NCI-H2196 (cell line): ENCODE measurements at regions not wholly inside any gene's neighbourhood (a gene's known extent, or its start where the extent isn't known, plus 50 kb on each side); places are given as distances from the start of the nearest gene placed in this dataset.
"Not testable (repeated sequence)": the region's sequence is repeated elsewhere in the genome, so short reads cannot be mapped to it uniquely, and the experiment has no call there.

ENCODE experiments used
- DNase-seq: peaks from one replicate; lab custom pipeline; 2025; ENCODE audit not compliant: unreplicated experiment; lab: John Stamatoyannopoulos, UW

- no peak for DNase-seq
Observed at GRCh38 chr2:20499387-20499786, 52.5 kb downstream of the RHOB start.

GRCh38 chr2:20501974-20502373 is 55.1 kb downstream of the RHOB start:
- no peak for DNase-seq

GRCh38 chr2:20502496-20502895 is 55.6 kb downstream of the RHOB start:
- DNase-seq = not testable (repeated sequence)

- no peak for DNase-seq
Observed at GRCh38 chr2:20504174-20504573, 57.3 kb downstream of the RHOB start.

- no peak for DNase-seq
Observed at GRCh38 chr2:20506201-20506685, 59.4 kb downstream of the RHOB start.

- peak; percentile 56 for DNase-seq
Observed at GRCh38 chr2:20507166-20507692, 60.4 kb downstream of the RHOB start.

- DNase-seq = no peak
Observed at GRCh38 chr2:20507711-20508110, 60.8 kb downstream of the RHOB start.

- no peak for DNase-seq
Observed at GRCh38 chr2:20509301-20509769, 62.5 kb downstream of the RHOB start.

GRCh38 chr2:20509770-20510490 is 63.1 kb downstream of the RHOB start:
- DNase-seq = peak; percentile 51

GRCh38 chr2:20511130-20511529 is 64.3 kb downstream of the RHOB start:
- DNase-seq = no peak

GRCh38 chr2:20512061-20512605 is 65.3 kb downstream of the RHOB start:
- DNase-seq = no peak

- DNase-seq = no peak
Observed at GRCh38 chr2:20513946-20514345, 67.1 kb downstream of the RHOB start.

- no peak for DNase-seq
Observed at GRCh38 chr2:20514596-20515269, 67.9 kb downstream of the RHOB start.

- DNase-seq = no peak
Observed at GRCh38 chr2:20515290-20516220, 68.7 kb downstream of the RHOB start.

- DNase-seq = no peak
Observed at GRCh38 chr2:20516291-20516645, 69.4 kb downstream of the RHOB start.

GRCh38 chr2:20516646-20517341 is 69.9 kb downstream of the RHOB start:
- DNase-seq = no peak

GRCh38 chr2:20519309-20519708 is 72.4 kb downstream of the RHOB start:
- DNase-seq = no peak

GRCh38 chr2:20520128-20520527 is 73.3 kb downstream of the RHOB start:
- no peak for DNase-seq

GRCh38 chr2:20521193-20521592 is 74.3 kb downstream of the RHOB start:
- no peak for DNase-seq

GRCh38 chr2:20521682-20522189 is 74.9 kb downstream of the RHOB start:
- no peak for DNase-seq
